Smooth muscle cell (in vitro differentiated cells): ENCODE measurements at regions not wholly inside any gene's neighbourhood (a gene's known extent, or its start where the extent isn't known, plus 50 kb on each side); places are given as distances from the start of the nearest gene placed in this dataset.

Source experiments
- DNase-seq: peaks from one replicate; lab custom pipeline; 2025; ENCODE audit not compliant: unreplicated experiment; lab: John Stamatoyannopoulos, UW
- H2AFZ ChIP-seq: fragments of 200-600 bp; sonication (generic); 2 replicates; pipeline ENCODE4 v1.6.0; 2016; ENCODE audit warnings: antibody characterized with exemption, low read depth, mild to moderate bottlenecking
- H3F3A ChIP-seq: fragments of 200-600 bp; sonication (generic); 2 replicates; pipeline ENCODE4 v1.6.0; 2017; ENCODE audit warnings: antibody characterized with exemption, low read depth
- H3K27ac ChIP-seq: fragments of 200-600 bp; sonication (generic); 2 replicates; pipeline ENCODE4 v1.5.1; 2016; ENCODE audit warnings: low read depth, mild to moderate bottlenecking
- H3K27me3 ChIP-seq: fragments of 200-600 bp; sonication (generic); 2 replicates; pipeline ENCODE4 v1.6.1; 2016; ENCODE audit warnings: low read depth, mild to moderate bottlenecking
- H3K36me3 ChIP-seq: fragments of 200-600 bp; sonication (generic); 2 replicates; pipeline ENCODE4 v1.5.1; 2016; ENCODE audit warnings: low read depth
- H3K4me1 ChIP-seq: fragments of 200-600 bp; sonication (generic); 2 replicates; pipeline ENCODE4 v1.5.1; 2016; ENCODE audit warnings: low read depth
- H3K4me2 ChIP-seq: fragments of 200-600 bp; sonication (generic); 2 replicates; pipeline ENCODE4 v1.6.0; 2016; ENCODE audit warnings: mild to moderate bottlenecking
- H3K4me3 ChIP-seq: fragments of 200-600 bp; sonication (generic); 2 replicates; pipeline ENCODE4 v1.5.1; 2016; ENCODE audit warnings: mild to moderate bottlenecking
- H3K79me2 ChIP-seq: fragments of 200-600 bp; sonication (generic); 2 replicates; pipeline ENCODE4 v1.6.0; 2016; ENCODE audit warnings: low read depth, mild to moderate bottlenecking
- H3K9ac ChIP-seq: fragments of 200-600 bp; sonication (generic); 2 replicates; pipeline ENCODE4 v1.6.0; 2016; ENCODE audit warnings: low read depth
- H3K9me3 ChIP-seq: fragments of 200-600 bp; sonication (generic); replicated peaks from 2 replicates; pipeline ENCODE4 v1.5.1; 2016; ENCODE audit warnings: low read depth
- H4K20me1 ChIP-seq: fragments of 200-600 bp; sonication (generic); 2 replicates; pipeline ENCODE4 v1.6.0; 2016; ENCODE audit warnings: low read depth
- WGBS: methylation state at CpG from one replicate; pipeline ENCODE4 v1.1.7; 2016; ENCODE audit warnings: low lambda C conversion rate; 5-methylcytosine and 5-hydroxymethylcytosine counted together
- TF ChIP-seq, protein P1 (sequence below): fragments of 200-600 bp; sonication (generic); IDR thresholded peaks from 2 replicates; pipeline ENCODE4 v1.5.1; 2017; ENCODE audit warnings: borderline replicate concordance, mild to moderate bottlenecking, antibody characterized with exemption; ENCODE audit not compliant: insufficient read depth, poor library complexity, severe bottlenecking

DNA sequence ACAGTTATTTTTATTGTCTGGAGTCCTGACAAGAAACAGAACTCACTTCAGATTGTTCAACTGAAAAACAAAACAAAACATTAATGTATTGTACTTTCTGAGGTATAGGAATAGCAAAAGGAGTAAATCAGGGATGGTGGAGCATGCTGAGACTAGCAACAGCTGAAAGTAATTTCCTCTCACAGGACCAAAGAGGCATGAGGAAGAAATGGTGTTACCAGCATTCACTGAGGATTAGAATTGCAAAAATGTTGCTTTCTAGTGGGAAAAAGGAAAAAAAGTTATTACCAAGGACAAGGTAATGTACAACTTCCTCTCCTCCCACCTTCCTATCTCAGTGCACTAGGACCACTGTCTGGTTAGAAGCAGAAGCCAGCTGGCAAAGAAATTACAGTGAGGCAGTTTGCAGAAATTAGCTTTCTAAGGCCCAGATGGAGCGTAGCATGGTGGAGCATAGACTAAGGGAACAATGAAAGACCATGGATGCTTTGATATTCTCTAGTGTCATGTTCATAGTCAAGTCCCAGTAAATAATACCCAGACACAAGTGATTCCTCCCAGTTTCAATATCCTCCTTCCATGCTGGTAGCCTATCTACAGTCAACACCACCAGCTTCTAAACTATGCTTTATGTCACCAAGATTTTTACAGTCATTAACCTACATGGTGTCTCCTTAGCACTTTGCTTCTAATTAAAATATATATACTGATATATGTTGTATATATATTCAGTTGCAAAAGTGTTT lies 133.7 kb upstream of the DCN start:
- no peaks in the 10 kb centered on the region for H3K36me3 ChIP-seq
- no peaks in the 10 kb centered on the region for H3K27me3 ChIP-seq
- peak overlapping the region; percentile 63 for H2AFZ ChIP-seq
- H3K9me3 ChIP-seq, result no peaks in the 10 kb centered on the region
- no peak overlapping the region for H3K9ac ChIP-seq
- H3K27ac ChIP-seq, result peak overlapping the region; percentile 88
- peak overlapping the region; percentile 72 for H3K4me2 ChIP-seq
- H3K4me1 ChIP-seq, result peaks cover 9% of the 10 kb centered on the region
- TF ChIP-seq, protein P1, sequence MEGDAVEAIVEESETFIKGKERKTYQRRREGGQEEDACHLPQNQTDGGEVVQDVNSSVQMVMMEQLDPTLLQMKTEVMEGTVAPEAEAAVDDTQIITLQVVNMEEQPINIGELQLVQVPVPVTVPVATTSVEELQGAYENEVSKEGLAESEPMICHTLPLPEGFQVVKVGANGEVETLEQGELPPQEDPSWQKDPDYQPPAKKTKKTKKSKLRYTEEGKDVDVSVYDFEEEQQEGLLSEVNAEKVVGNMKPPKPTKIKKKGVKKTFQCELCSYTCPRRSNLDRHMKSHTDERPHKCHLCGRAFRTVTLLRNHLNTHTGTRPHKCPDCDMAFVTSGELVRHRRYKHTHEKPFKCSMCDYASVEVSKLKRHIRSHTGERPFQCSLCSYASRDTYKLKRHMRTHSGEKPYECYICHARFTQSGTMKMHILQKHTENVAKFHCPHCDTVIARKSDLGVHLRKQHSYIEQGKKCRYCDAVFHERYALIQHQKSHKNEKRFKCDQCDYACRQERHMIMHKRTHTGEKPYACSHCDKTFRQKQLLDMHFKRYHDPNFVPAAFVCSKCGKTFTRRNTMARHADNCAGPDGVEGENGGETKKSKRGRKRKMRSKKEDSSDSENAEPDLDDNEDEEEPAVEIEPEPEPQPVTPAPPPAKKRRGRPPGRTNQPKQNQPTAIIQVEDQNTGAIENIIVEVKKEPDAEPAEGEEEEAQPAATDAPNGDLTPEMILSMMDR, result no peak
- WGBS, result 57% methylated on average over 1 of the region's 1 CpG
- no peaks in the 10 kb centered on the region for H3K79me2 ChIP-seq
- no peak for DNase-seq
- no peaks in the 10 kb centered on the region for H4K20me1 ChIP-seq
- peak overlapping the region; percentile 27 for H3K4me3 ChIP-seq
- H3F3A ChIP-seq, result no peaks in the 10 kb centered on the region

DNA sequence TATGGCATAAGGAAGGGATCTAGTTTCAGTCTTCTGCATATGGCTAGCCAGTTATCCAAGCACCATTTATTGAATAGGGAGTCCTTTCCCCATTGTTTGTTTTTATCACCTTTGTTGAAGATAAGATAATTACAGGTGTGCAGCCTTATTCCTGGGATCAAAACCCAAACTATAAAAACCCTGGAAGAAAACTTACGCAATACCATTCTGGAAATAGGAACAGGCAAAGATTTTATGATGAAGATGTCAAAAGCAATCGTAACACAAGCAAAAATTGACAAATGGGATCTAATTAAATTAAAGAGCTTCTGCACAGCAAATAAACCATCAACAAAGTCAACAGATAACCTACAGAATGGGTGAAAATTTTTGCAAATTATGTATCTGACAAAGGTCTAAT lies 128.5 kb upstream of the DCN start:
- Histone ChIP-seq H3F3A (no peaks in the 10 kb centered on the region), H3K27ac (no peak overlapping the region), H2AFZ (no peak overlapping the region), H4K20me1 (no peaks in the 10 kb centered on the region), H3K9me3 (no peaks in the 10 kb centered on the region), H3K4me1 (no peaks in the 10 kb centered on the region), H3K36me3 (no peaks in the 10 kb centered on the region), H3K4me2 (no peak overlapping the region), H3K79me2 (no peaks in the 10 kb centered on the region), H3K4me3 (no peak overlapping the region), H3K9ac (no peak overlapping the region), H3K27me3 (no peaks in the 10 kb centered on the region)
- WGBS, result 95% methylated on average over 2 of the region's 2 CpGs
- no peak for DNase-seq
- TF ChIP-seq, protein P1, result no peak

DNA sequence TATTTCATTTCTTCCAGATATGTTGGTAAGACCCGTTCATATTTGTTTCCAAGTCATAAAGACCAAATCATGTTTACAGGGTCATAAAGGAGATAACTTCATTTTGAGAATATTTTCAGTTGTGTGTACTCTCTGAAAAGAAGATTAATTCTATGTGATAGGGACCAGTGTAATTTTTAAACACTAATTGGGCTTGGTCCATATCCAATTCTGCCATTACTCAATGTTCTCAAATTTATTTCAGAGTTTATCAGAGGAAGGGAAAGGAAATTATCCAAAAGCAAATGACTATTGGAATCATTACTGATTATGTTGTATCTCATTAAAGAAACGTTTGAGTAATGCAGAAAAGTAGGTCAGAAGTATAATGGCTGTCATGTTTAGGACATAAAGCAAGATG lies 126.8 kb upstream of the DCN start:
- no peak for DNase-seq
- H3K4me3 ChIP-seq, result no peak overlapping the region
- TF ChIP-seq, protein P1, result no peak
- no peaks in the 10 kb centered on the region for H4K20me1 ChIP-seq
- H3K9ac ChIP-seq, result no peak overlapping the region
- no peaks in the 10 kb centered on the region for H3F3A ChIP-seq
- H3K4me1 ChIP-seq, result no peaks in the 10 kb centered on the region
- H3K27me3 ChIP-seq, result no peaks in the 10 kb centered on the region
- no peak overlapping the region for H3K27ac ChIP-seq
- 58% methylated on average over 2 of the region's 2 CpGs for WGBS
- no peak overlapping the region for H2AFZ ChIP-seq
- no peaks in the 10 kb centered on the region for H3K79me2 ChIP-seq
- H3K36me3 ChIP-seq, result no peaks in the 10 kb centered on the region
- no peak overlapping the region for H3K4me2 ChIP-seq
- no peaks in the 10 kb centered on the region for H3K9me3 ChIP-seq

DNA sequence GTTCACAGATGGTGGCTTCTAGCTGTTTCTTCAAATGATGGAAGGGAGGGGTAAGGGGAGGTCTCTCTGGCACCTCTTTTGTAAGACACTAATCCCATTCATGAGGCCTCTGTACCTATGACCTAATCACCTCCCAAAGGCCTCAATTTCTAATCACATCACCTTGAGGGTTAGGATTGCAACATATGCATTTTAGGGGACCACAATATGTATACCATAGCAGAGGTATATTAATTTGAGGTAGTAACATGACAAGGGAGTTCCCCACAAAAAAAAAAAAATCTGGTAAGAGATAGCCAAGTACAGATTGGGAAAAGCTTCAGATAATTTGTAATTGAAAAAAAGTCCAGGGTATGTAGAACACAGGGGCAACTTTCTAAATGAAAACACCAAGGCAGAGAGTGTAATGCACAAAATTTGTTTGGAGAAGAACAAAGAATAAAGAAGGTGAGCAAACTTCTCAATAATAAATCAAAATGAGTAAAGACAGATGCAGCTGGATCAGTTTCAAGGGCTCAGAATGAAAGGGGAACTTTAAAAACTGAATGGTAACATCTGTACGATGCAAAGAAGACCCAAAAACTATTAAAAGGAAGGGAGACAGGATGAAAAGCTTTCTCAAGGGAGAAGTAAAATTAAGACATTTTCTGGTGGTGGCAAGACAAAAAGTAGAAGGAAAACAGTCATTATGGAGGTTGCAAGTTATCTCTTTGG lies 125.5 kb upstream of the DCN start:
- Histone ChIP-seq H3F3A (no peaks in the 10 kb centered on the region), H3K4me3 (no peak overlapping the region), H4K20me1 (no peaks in the 10 kb centered on the region), H3K79me2 (no peaks in the 10 kb centered on the region), H2AFZ (peak overlapping the region; percentile 70), H3K27ac (no peak overlapping the region), H3K4me1 (no peaks in the 10 kb centered on the region), H3K36me3 (no peaks in the 10 kb centered on the region), H3K9me3 (no peaks in the 10 kb centered on the region), H3K27me3 (no peaks in the 10 kb centered on the region), H3K4me2 (no peak overlapping the region), H3K9ac (no peak overlapping the region)
- TF ChIP-seq, protein P1, result no peak
- DNase-seq, result no peak
- WGBS, result 61% methylated on average over 1 of the region's 1 CpG
